GM12872 (cell line): ENCODE measurements at regions not wholly inside any gene's neighbourhood (a gene's known extent, or its start where the extent isn't known, plus 50 kb on each side); places are given as distances from the start of the nearest gene placed in this dataset.

Source experiments
- CTCF ChIP-seq: IDR thresholded peaks from 3 replicates; pipeline ENCODE4 v1.5.1; 2011; ENCODE audit warnings: low read depth, mild to moderate bottlenecking, low read length, moderate library complexity; ENCODE audit not compliant: insufficient read depth

- TF ChIP-seq CTCF, result no peak
Observed at GRCh38 chr7:52465216-52465615, 570.2 kb upstream of the POM121L12 start.

- TF ChIP-seq CTCF, result no peak
Observed at GRCh38 chr7:52463341-52463740, 572.1 kb upstream of the POM121L12 start.

GRCh38 chr7:52462474-52462873 is 573.0 kb upstream of the POM121L12 start:
- no peak for TF ChIP-seq CTCF

GRCh38 chr7:52455571-52455970 is 579.9 kb upstream of the POM121L12 start:
- TF ChIP-seq CTCF, result no peak

- no peak for TF ChIP-seq CTCF
Observed at GRCh38 chr7:52450816-52451215, 584.6 kb upstream of the POM121L12 start.

GRCh38 chr7:52447581-52448180 is 587.8 kb upstream of the POM121L12 start:
- no peak for TF ChIP-seq CTCF

GRCh38 chr7:52436278-52436677 is 599.2 kb upstream of the POM121L12 start:
- no peak for TF ChIP-seq CTCF
